ENCODE measurements at regions not wholly inside any gene's neighbourhood (a gene's known extent, or its start where the extent isn't known, plus 50 kb on each side); places are given as distances from the start of the nearest gene placed in this dataset.
"Not testable (repeated sequence)": the region's sequence is repeated elsewhere in the genome, so short reads cannot be mapped to it uniquely, and the experiment has no call there.

DNA sequence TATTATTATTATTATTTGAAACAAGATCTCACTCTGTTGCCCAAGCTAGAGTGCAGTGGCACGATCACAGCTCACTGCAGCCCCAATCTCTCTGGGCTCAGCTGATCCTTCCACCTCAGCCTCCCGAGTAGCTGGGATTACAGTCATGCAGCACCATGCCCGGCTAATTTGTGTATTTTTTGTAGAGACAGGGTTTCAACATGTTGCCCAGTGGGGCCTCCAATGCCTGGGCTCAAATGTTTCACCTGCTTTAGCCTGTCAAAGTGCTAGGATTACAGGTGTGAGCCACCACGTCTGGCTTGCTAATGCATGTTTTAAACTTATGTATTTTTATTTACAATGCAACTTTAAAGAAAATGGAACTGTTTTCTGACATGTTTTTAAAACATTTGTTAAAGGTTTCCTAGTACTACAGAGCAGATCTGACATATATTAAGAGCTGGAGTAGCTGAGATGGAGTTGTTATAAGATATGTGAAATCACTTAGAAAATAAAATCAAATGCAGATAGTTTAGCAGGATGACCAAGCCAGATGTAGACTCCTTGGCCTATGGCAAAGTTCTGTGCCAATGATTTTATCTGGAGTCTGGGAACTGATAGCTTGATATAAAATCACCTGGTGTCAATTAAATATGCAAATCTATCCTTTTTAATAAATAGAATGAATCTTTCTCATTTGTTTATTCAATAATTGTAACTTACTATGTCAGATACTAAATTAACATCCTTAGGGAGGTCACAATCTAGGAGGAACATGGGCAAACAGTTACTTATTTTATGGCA lies 310.1 kb upstream of the NAALADL2 start:
- Histone ChIP-seq H3K27ac (ENCODE audit: insufficient read depth, low read depth, low read length, poor library complexity, severe bottlenecking) (no peak overlapping the region), H3K4me3 (ENCODE audit: insufficient read depth, low read depth, low read length) (no peak overlapping the region), H3K27me3 (ENCODE audit: control insufficient read depth, insufficient read depth, low read length, poor library complexity, severe bottlenecking) (no peaks in the 10 kb centered on the region), H3K36me3 (ENCODE audit: control insufficient read depth, insufficient read depth, low read length) (no peaks in the 10 kb centered on the region), H3K4me1 (ENCODE audit: control insufficient read depth, insufficient read depth, low read length) (no peaks in the 10 kb centered on the region), H3K9me3 (ENCODE audit: control insufficient read depth, low read length) (no peaks in the 10 kb centered on the region)
- 84 to 90% methylated on average over 3 to 4 of the region's 4 CpGs for WGBS, 2 experiments

DNA sequence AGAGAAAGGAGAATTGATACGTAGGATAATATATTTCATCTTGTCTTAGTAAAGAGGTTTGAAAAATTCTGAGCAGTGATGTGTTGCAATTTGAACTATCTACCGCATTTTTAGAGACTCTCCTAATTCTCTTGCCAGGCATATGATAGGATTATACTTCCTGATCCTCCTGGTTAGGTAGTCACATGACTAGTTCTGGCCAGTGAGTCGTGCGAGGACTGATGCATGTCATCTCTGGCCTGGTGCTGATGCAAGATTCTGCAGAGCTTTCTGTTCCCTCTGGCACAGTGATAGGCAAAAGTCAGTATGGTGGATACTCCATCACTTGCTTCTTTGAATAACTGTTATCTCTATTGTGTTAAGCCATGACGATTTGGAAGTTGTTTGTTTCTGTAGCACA lies 277.6 kb upstream of the NAALADL2 start:
- Histone ChIP-seq H3K27ac (ENCODE audit: insufficient read depth, low read depth, low read length, poor library complexity, severe bottlenecking) (no peak overlapping the region), H3K27me3 (ENCODE audit: control insufficient read depth, insufficient read depth, low read length, poor library complexity, severe bottlenecking) (no peaks in the 10 kb centered on the region), H3K9me3 (ENCODE audit: control insufficient read depth, low read length) (no peaks in the 10 kb centered on the region), H3K36me3 (ENCODE audit: control insufficient read depth, insufficient read depth, low read length) (no peaks in the 10 kb centered on the region), H3K4me1 (ENCODE audit: control insufficient read depth, insufficient read depth, low read length) (no peaks in the 10 kb centered on the region), H3K4me3 (ENCODE audit: insufficient read depth, low read depth, low read length) (no peak overlapping the region)
- 94 to 95% methylated on average over 5 of the region's 5 CpGs for WGBS, 2 experiments

DNA sequence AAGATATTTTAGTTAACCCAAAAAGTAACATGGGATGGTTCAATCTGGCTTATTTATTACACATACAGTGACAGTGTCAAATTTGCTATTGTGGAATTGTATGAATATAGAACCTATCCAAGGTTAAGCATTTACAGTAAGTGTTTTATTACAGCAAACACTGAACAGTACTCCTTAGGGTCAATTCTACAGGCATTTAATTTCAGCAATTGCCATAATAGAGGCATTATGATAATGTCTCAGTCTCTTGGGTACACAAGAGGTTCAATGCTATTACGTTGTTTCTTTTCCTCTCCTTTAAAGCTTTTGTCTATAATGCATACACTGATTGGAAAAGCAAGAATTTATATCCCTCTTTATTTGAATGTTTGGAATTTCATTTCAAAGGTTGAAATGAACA lies 275.7 kb upstream of the NAALADL2 start:
- H3K4me3 ChIP-seq (ENCODE audit: insufficient read depth, low read depth, low read length), result no peak overlapping the region
- H3K36me3 ChIP-seq (ENCODE audit: control insufficient read depth, insufficient read depth, low read length), result no peaks in the 10 kb centered on the region
- H3K27ac ChIP-seq (ENCODE audit: insufficient read depth, low read depth, low read length, poor library complexity, severe bottlenecking), result no peak overlapping the region
- H3K27me3 ChIP-seq (ENCODE audit: control insufficient read depth, insufficient read depth, low read length, poor library complexity, severe bottlenecking), result no peaks in the 10 kb centered on the region
- no peaks in the 10 kb centered on the region for H3K4me1 ChIP-seq (ENCODE audit: control insufficient read depth, insufficient read depth, low read length)
- WGBS, 2 experiments, result 88% methylated on average over 1 of the region's 1 CpG; no CpG with 5 or more reads in 1 of the 2 experiments
- H3K9me3 ChIP-seq (ENCODE audit: control insufficient read depth, low read length), result no peaks in the 10 kb centered on the region

DNA sequence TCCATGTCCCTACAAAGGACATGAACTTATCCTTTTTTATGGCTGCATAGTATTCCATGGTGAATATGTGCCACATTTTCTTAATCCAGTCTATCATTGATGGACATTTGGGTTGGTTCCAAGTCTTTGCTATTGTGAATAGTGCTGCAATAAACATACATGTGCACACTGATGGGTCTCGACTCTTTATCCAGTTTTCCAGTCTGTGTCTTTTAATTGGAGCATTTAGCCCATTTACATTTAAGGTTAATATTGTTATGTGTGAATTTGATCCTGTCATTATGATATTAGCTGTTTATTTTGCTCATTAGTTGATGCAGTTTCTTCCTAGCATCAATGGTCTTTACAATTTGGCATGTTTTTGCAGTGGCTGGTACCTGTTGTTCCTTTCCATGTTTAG lies 272.0 kb upstream of the NAALADL2 start:
- H3K4me3 ChIP-seq (ENCODE audit: insufficient read depth, low read depth, low read length); H3K9me3 ChIP-seq (ENCODE audit: control insufficient read depth, low read length); H3K4me1 ChIP-seq (ENCODE audit: control insufficient read depth, insufficient read depth, low read length); H3K36me3 ChIP-seq (ENCODE audit: control insufficient read depth, insufficient read depth, low read length); H3K27me3 ChIP-seq (ENCODE audit: control insufficient read depth, insufficient read depth, low read length, poor library complexity, severe bottlenecking); H3K27ac ChIP-seq (ENCODE audit: insufficient read depth, low read depth, low read length, poor library complexity, severe bottlenecking): not testable (repeated sequence)
- WGBS, 2 experiments, result 78 to 89% methylated on average over 1 of the region's 1 CpG

DNA sequence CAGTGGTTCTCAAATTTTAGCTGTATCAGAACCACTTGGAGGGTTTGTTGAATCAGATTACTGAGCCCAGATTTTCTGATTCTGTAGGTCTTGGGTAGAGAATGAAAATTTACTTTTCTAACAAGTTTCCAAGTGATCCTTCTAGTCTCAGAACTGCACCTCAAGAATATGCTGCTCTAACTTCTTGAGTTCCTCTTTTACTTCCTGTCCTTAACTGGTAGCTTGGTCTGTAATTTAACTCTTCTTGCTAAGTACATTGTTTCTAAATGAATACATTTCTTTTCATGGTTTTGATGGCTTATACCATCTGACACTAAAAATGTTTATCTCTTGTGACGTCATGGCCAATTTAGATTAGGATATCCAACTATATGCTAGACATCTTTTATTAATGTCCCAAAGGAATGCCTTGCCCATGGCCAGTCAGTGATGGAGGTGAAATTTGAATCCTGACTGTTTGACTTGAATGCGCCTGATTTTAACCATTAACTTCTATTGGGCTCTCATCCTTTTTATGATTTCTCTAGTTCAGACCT lies 262.6 kb upstream of the NAALADL2 start:
- Histone ChIP-seq H3K36me3 (ENCODE audit: control insufficient read depth, insufficient read depth, low read length) (no peaks in the 10 kb centered on the region), H3K4me3 (ENCODE audit: insufficient read depth, low read depth, low read length) (no peak overlapping the region), H3K27ac (ENCODE audit: insufficient read depth, low read depth, low read length, poor library complexity, severe bottlenecking) (no peak overlapping the region), H3K4me1 (ENCODE audit: control insufficient read depth, insufficient read depth, low read length) (no peaks in the 10 kb centered on the region), H3K27me3 (ENCODE audit: control insufficient read depth, insufficient read depth, low read length, poor library complexity, severe bottlenecking) (no peaks in the 10 kb centered on the region), H3K9me3 (ENCODE audit: control insufficient read depth, low read length) (no peaks in the 10 kb centered on the region)
- 90 to 100% methylated on average over 1 to 2 of the region's 2 CpGs for WGBS, 2 experiments

DNA sequence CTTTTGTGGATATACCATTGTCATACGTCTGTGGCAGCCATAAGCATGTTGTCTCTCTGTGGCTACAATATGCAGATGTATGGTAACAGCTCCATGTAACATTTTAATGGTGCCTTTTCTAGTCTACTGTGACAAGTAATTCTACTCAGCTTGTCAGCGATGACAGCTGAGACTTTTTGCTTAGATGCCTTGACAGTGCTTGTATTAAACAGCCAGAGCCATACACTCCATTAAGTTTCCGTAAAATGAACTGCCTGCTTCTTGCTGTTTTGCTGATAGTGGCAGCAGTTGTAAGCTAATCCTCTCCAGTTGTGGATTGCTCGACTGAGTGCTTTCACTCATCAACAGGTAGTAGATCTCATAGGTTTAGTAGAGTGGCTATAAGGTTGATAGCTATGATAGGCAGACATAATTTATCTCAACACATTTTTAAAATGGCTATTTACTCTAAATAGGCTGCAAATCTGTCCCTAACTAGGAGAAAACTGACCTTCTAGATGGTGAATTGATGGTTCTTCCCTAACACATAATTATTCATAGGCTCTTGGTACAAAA lies 260.2 kb upstream of the NAALADL2 start:
- WGBS, 2 experiments, result 79 to 80% methylated on average over 3 to 4 of the region's 4 CpGs
- H3K36me3 ChIP-seq (ENCODE audit: control insufficient read depth, insufficient read depth, low read length), result no peaks in the 10 kb centered on the region
- H3K4me1 ChIP-seq (ENCODE audit: control insufficient read depth, insufficient read depth, low read length), result no peaks in the 10 kb centered on the region
- no peak overlapping the region for H3K4me3 ChIP-seq (ENCODE audit: insufficient read depth, low read depth, low read length)
- H3K27ac ChIP-seq (ENCODE audit: insufficient read depth, low read depth, low read length, poor library complexity, severe bottlenecking), result no peak overlapping the region
- no peaks in the 10 kb centered on the region for H3K9me3 ChIP-seq (ENCODE audit: control insufficient read depth, low read length)
- H3K27me3 ChIP-seq (ENCODE audit: control insufficient read depth, insufficient read depth, low read length, poor library complexity, severe bottlenecking), result no peaks in the 10 kb centered on the region

DNA sequence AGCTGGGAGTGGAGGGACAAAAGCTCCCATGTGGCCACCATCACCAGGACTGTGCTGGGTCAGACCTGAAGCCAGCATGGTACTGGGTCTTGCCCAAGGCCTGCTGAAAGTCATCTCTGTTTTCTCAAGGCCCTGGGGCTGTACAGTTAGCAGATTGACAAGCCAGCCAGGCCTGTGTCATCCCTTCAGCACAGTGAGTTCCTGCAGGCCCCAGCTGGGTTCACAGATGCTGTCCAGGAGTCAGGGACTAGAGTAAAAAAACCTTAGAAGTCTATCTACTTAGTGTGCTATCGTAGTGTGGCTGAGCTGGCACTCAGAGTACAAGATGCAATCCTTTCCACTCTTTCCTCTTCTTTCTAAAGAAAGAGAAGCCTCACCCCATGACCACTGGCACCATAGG lies 246.0 kb upstream of the NAALADL2 start:
- Histone ChIP-seq H3K4me1 (ENCODE audit: control insufficient read depth, insufficient read depth, low read length) (no peaks in the 10 kb centered on the region), H3K27me3 (ENCODE audit: control insufficient read depth, insufficient read depth, low read length, poor library complexity, severe bottlenecking) (no peaks in the 10 kb centered on the region), H3K4me3 (ENCODE audit: insufficient read depth, low read depth, low read length) (no peak overlapping the region), H3K36me3 (ENCODE audit: control insufficient read depth, insufficient read depth, low read length) (no peaks in the 10 kb centered on the region), H3K27ac (ENCODE audit: insufficient read depth, low read depth, low read length, poor library complexity, severe bottlenecking) (no peak overlapping the region), H3K9me3 (ENCODE audit: control insufficient read depth, low read length) (no peaks in the 10 kb centered on the region)
- 97 to 100% methylated on average over 1 of the region's 1 CpG for WGBS, 2 experiments

DNA sequence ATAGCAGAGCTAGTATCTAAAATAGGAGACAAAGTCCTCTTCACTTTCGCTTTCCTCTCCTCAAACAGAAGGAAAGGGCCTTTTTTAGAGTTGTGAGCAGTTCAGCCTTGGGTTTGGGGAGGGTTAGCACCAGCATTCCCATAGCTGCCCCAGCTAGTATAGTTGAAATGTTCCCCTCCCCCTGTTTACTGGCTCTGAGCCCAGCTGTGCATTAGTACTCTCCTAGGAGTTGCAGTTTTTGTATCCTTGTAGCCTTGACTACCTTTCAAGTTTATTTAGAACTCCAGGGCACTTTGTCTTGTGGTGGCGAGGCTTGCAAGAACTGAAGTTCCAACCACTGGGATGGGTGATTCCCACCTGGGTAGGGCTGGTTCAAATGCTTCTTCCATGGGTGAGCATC lies 245.1 kb upstream of the NAALADL2 start:
- H3K27me3 ChIP-seq (ENCODE audit: control insufficient read depth, insufficient read depth, low read length, poor library complexity, severe bottlenecking), result no peaks in the 10 kb centered on the region
- H3K36me3 ChIP-seq (ENCODE audit: control insufficient read depth, insufficient read depth, low read length), result no peaks in the 10 kb centered on the region
- H3K9me3 ChIP-seq (ENCODE audit: control insufficient read depth, low read length), result no peaks in the 10 kb centered on the region
- no peaks in the 10 kb centered on the region for H3K4me1 ChIP-seq (ENCODE audit: control insufficient read depth, insufficient read depth, low read length)
- no peak overlapping the region for H3K4me3 ChIP-seq (ENCODE audit: insufficient read depth, low read depth, low read length)
- WGBS, 2 experiments, result 97 to 100% methylated on average over 2 of the region's 2 CpGs
- no peak overlapping the region for H3K27ac ChIP-seq (ENCODE audit: insufficient read depth, low read depth, low read length, poor library complexity, severe bottlenecking)

DNA sequence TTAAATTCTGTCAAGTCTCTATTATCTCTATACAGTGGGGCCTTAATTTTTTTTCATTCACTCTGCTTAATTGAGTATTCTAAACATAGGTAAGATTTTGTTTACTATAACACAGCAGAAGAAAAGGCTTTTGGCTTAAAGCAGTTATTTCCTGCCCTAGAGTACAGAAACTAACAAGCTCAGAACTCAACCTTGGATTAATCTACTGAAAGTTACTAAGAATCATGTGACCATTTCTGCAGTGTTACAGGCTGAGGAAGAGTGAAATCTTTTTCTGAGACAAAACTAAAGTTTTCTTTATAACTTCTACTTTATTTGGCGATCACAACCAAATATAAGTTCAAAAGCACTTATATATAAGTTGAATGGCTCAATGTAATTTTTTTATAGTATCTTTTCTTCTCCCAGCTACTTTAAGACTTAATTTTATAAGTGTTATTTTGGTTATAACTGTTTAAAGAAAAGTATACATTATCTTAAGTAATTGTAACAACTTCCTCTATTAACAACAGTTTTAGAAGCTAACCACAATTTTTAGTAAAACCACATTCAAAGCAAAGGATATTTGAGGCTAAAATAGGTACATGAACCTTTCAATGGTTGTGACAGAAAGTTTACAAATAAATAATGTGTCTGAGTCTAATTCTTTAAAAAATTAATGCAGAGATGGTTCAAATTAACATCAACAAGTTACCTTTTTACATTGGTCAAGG lies 240.6 kb upstream of the NAALADL2 start:
- WGBS, 2 experiments, result no CpG with 5 or more reads among the region's 1 CpG

DNA sequence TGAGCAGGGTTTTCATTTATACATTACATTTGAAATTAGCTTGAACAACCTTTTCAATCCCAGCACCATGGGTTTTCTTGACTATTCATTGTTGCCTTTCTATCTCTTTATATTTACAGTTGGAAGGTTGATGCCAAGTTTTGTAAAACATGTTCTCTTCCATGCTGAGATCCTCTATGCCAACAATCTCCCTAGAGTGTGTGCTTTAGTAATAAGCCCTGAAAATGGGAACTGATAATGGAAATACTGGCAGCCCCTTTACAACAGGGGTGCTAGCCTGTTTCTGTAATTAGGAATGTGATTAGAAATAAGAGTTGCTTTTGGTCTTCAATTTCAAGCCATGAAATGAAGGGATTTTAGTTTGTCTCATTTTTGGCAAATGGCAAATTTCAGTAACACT lies 239.9 kb upstream of the NAALADL2 start:
- no peaks in the 10 kb centered on the region for H3K4me1 ChIP-seq (ENCODE audit: control insufficient read depth, insufficient read depth, low read length)
- no peak overlapping the region for H3K27ac ChIP-seq (ENCODE audit: insufficient read depth, low read depth, low read length, poor library complexity, severe bottlenecking)
- no peaks in the 10 kb centered on the region for H3K9me3 ChIP-seq (ENCODE audit: control insufficient read depth, low read length)
- H3K4me3 ChIP-seq (ENCODE audit: insufficient read depth, low read depth, low read length), result no peak overlapping the region
- no peaks in the 10 kb centered on the region for H3K36me3 ChIP-seq (ENCODE audit: control insufficient read depth, insufficient read depth, low read length)
- no peaks in the 10 kb centered on the region for H3K27me3 ChIP-seq (ENCODE audit: control insufficient read depth, insufficient read depth, low read length, poor library complexity, severe bottlenecking)

More for the DNA sequence above, 240.6 kb upstream of the NAALADL2 start:
- Histone ChIP-seq H3K36me3 (ENCODE audit: control insufficient read depth, insufficient read depth, low read length) (no peaks in the 10 kb centered on the region), H3K9me3 (ENCODE audit: control insufficient read depth, low read length) (no peaks in the 10 kb centered on the region), H3K27ac (ENCODE audit: insufficient read depth, low read depth, low read length, poor library complexity, severe bottlenecking) (no peak overlapping the region), H3K27me3 (ENCODE audit: control insufficient read depth, insufficient read depth, low read length, poor library complexity, severe bottlenecking) (no peaks in the 10 kb centered on the region), H3K4me3 (ENCODE audit: insufficient read depth, low read depth, low read length) (no peak overlapping the region), H3K4me1 (ENCODE audit: control insufficient read depth, insufficient read depth, low read length) (no peaks in the 10 kb centered on the region)
